Epithelial cell of proximal tubule (primary cell): ENCODE measurements at regions not wholly inside any gene's neighbourhood (a gene's known extent, or its start where the extent isn't known, plus 50 kb on each side); places are given as distances from the start of the nearest gene placed in this dataset.

Experiments
- DNase-seq: peaks from one replicate; pipeline ENCODE4 v3.0.0-alpha.2; 2011; ENCODE audit warnings: low read depth
- H3K4me3 ChIP-seq: 2 replicates; pipeline ENCODE4 v1.5.1; 2011; ENCODE audit warnings: low read depth, mild to moderate bottlenecking, low read length
- CTCF ChIP-seq: conservative IDR thresholded peaks from 2 replicates; pipeline ENCODE4 v1.5.1; 2012; ENCODE audit warnings: low read depth, mild to moderate bottlenecking, low read length

- no peak overlapping the region for H3K4me3 ChIP-seq
- no peak for TF ChIP-seq CTCF
- no peak for DNase-seq
Observed at GRCh38 chr6:93820465-93821082, 401.2 kb upstream of the EPHA7 start.

DNA sequence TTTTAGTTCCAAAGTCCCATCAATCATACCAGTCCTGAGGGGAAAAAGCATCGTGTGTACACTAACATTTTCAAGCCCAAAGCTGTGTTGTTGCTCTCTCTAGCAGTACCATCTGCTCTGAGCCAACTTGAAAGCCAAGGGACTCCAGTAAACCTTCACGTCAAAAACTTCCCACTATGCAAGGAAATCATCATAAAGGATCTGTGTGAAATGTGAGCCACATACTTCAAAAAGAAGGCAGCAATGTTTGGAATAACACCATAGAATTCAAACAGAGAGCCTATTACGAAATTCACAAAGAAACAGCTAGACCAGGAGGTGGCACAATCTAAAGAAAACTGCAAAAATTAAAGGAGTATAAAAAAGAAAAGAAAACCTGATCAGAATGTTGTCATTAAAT, 399.8 kb upstream of the EPHA7 start:
- no peak overlapping the region for H3K4me3 ChIP-seq
- TF ChIP-seq CTCF, result no peak
- no peak for DNase-seq

DNA sequence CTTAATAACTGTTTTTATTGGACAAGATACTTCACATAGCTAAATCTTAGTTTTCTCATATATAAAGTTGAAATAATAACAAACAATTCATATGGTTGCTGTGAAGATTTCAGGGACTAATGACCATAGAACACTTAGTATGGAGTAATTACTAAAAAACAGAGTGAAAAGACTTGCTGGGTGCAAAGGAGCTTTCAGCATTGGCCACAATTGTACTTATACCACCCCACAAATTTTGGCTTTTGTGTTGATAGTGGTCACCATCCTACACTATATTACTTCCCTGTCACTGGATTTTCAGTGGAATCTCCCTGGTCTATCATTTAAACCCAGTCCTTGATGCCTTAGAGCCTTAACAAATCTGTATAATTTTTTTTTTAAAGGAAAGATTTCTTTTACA, 398.6 kb upstream of the EPHA7 start:
- DNase-seq, result no peak
- TF ChIP-seq CTCF, result no peak
- no peak overlapping the region for H3K4me3 ChIP-seq

DNA sequence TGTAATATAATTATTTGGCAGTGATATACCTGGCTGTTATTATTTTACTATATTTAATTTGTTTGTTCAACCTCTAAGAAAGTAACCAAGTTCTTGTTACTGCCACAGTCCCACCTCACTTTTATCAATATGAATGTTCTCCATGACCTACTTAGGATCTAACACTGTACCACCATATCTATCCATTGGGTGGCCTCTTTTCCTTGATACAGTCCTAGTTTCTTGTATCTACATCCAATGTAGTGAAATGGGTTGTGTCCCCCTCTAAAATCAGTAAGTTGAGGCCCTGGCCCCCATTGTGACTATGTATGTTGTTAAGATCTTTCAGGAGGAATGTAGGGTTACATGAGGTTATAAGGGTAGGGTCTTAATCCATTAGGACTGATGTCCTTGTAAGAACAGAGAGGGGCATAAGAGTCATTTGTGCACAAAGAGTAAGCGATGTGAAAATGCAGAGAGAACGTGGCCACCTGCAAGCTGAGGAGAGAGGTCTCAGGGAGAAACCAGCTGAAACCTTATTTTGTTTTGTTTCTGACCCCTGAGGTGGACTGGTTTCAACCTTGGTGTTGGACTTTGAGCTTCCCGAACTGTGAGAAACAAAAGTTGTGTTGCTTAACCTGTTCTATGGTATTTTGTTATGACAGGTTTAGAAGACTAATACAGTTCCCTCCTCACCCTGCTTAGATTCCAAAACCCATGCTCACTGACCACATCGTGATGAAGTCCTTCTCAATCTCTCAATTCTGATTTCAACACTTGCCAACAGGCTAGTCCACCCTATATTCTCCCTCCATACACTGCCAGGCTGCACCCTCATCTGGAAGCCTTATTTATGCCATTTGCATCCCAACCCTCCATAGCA, 387.3 kb upstream of the EPHA7 start:
- no peak for TF ChIP-seq CTCF

DNA sequence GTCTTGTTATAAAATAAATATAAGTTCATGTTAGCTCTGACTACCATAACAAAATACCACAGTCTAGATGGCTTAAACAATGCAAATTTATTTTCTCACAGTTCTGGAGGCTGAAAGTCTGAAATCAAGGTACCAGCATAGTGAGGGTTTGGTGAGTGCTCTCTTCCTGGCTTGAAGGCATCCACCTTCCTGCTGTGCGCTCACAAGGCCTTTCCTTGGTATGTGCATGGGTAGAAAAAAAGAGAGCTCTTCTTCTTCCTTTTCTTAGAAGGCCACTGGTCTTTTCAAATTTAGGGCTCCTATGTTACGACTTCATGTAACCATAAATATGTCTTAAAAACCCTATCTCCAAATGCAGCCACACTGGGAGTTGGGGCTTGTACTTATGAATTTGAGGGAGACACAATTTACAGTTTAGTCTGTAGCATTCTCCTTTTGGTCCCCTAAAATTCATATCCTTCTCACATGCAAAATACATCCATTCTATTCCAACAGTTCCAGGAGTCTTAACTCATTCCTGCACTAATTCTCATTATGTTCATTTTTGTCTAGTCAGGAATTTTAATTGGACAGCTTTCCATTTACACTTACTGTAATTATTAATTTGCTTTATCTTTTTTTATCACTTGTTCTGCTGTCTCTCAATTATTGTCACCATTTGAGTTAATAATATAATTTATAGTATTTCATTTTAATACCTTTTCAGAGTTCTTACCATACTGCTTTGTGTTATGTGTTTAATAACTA, 381.9 kb upstream of the EPHA7 start:
- no peak overlapping the region for H3K4me3 ChIP-seq
- TF ChIP-seq CTCF, result no peak
- no peak for DNase-seq

More for the DNA sequence above, 387.3 kb upstream of the EPHA7 start:
- no peak overlapping the region for H3K4me3 ChIP-seq
- DNase-seq, result no peak

DNA sequence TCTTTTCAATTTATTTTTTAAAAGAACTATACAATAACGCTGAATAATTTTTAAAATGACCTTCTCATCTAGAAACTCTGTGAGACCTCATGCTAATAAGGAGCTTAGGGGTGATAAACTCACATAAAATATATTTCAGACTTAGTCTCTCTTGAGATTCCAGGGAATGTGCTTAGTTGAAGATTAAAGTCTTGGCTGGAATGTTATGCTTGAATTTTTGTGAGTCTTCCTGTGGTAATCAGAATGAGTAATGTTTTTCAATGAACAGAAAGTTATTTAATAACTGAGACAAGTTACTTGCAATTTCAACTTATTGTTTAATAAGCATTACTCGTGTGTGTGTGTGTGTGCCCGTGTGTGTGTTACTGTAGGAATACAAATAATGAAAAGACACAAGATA, 379.9 kb upstream of the EPHA7 start:
- peak; percentile 79 for DNase-seq
- peak overlapping the region; percentile 33 for H3K4me3 ChIP-seq
- TF ChIP-seq CTCF, result no peak
